Stimulated activated CD4-positive, alpha-beta T cell treated with anti-CD3 and anti-CD28 coated beads, TNF-alpha, amount 100 ng/mL, for 1 hour (primary cell): ENCODE measurements at regions not wholly inside any gene's neighbourhood (a gene's known extent, or its start where the extent isn't known, plus 50 kb on each side); places are given as distances from the start of the nearest gene placed in this dataset.

ENCODE experiments used
- DNase-seq, 3 donors: peaks; one replicate each; pipeline ENCODE4 v3.0.0-alpha.2; 2020; ENCODE audit warnings: low read depth in 3 of 3, low spot score in 1 of 3

- no peak for DNase-seq
Measured at GRCh38 chr3:117356091-117356705, 646.6 kb downstream of the TUSC7 start.

- DNase-seq = no peak
Measured at GRCh38 chr3:117358717-117359314, 649.2 kb downstream of the TUSC7 start.

GRCh38 chr3:117366574-117366973, 657.0 kb downstream of the TUSC7 start:
- DNase-seq = no peak

- DNase-seq = no peak
Measured at GRCh38 chr3:117367861-117368260, 658.3 kb downstream of the TUSC7 start.

DNA sequence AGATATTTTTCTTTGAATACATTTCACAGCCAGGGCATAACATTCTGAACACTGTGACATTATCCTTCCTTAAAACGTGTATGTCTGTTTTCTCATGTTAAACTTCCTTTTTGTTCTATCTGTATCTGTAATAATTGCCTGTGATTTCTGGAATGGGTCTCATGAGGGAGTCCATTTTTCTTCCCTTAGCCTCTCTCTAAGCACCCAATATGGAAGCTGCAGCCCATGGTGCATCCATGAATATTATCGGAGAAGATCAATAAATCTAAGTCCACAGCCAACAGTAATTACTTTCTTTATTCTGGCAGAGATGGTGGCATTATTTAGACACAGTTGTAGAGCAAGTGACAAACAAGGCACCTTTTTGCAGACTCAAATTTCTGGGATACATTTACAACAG, 671.1 kb downstream of the TUSC7 start:
- no peak for DNase-seq

- DNase-seq = no peak
Measured at GRCh38 chr3:117393119-117393518, 683.5 kb downstream of the TUSC7 start.

GRCh38 chr3:117398141-117398899, 688.7 kb downstream of the TUSC7 start:
- no peak for DNase-seq

- DNase-seq = no peak
Measured at GRCh38 chr3:117399311-117400078, 689.9 kb downstream of the TUSC7 start.

- no peak for DNase-seq
Measured at GRCh38 chr3:117400303-117400702, 690.7 kb downstream of the TUSC7 start.

GRCh38 chr3:117404141-117404540, 694.6 kb downstream of the TUSC7 start:
- DNase-seq = no peak

DNA sequence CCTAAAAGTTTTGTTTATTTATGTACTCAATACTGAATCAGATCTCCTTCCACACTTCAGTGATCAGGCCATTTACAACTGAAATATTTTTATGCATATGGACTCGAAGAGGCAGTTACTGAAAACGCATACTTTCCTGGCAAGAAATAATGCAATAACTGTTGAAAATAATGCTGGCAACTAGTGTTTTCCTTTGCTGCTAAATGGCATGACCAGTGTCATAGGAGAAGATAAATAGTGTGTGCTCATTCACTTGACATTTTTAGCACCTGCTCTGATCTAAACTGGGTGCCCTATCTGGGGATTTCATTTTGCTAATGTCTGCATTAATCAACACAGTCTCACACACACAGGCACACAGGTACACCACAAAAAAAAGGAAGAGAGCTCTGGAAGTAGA, 695.2 kb downstream of the TUSC7 start:
- DNase-seq = no peak

DNA sequence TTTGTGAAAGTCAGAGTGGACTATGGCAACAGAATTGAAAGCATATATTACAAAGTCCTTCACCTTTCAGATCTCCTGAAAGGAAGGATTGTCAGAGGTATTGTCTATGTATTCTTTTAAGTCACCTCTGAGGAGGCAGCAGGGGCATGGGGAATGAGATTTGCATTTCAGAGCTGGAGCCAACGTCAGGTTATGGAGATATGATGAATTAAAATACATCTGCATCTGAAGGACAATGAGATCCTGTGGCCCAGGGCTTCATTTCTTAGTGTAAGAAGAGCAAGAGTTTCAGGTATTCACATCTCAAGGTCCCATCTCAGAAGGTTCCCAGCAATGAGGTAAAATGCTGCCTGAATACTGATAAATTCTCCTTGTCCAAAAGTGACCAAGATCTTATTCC, 695.8 kb downstream of the TUSC7 start:
- no peak for DNase-seq

- no peak for DNase-seq
Measured at GRCh38 chr3:117407317-117407716, 697.7 kb downstream of the TUSC7 start.

- no peak for DNase-seq
Measured at GRCh38 chr3:117408811-117409210, 699.2 kb downstream of the TUSC7 start.

GRCh38 chr3:117409256-117409655, 699.7 kb downstream of the TUSC7 start:
- DNase-seq = no peak

DNA sequence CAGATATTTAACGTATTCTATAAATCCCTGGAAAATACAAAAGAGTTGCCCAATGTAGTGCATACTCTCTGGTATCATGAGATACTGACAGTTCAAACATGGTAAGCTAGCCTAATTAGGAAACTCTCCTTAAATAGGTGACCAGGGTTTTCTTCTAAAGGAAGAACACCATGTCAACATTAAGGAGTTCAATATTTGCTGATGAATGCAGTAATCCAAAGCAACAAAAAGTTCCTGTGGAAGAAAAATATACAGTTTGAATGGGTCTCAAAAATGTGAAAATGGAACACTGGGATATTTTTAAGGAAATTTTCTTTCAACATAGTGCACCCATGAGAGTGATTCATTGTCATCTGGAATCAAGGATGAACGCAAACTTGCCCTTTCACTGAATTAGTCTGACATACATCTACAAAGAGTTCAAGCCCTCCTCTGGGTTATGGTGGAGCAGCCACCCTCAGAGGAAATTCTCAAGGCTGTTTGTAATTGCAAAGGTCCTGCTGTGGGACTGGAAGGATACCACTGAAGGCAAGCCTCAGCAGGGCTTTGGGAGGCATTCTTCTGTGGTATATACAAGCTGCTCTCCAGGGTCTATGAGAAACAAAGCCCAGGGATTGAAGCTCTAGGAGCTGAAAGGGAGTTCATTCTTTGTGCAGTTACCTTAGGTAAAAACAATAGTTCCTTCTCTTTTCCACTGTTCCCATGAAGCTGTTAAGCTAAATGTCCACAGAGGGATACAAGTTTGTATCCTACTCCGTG, 700.3 kb downstream of the TUSC7 start:
- DNase-seq = no peak

GRCh38 chr3:117411971-117412370, 702.4 kb downstream of the TUSC7 start:
- DNase-seq = no peak

GRCh38 chr3:117417411-117417810, 707.8 kb downstream of the TUSC7 start:
- no peak for DNase-seq

- DNase-seq = no peak
Measured at GRCh38 chr3:117427081-117427480, 717.5 kb downstream of the TUSC7 start.

DNA sequence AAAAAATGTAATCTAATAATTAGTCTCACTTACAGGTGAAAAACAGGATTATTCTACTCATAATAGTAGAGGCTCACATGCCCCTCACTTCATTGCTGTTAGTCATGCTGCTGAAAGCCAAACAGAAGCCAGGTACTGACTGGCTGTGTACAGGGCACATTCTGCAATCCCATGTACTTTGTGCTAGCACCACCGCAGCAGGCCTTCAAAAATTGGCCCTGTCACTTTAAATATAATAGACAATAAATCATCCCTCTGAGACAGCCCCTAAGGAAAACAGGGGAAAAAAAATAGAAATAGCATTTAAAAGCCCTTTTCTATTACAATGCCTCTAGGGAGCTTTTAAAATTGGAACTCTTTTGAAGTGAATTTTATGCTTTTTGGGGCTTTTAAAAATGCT, 723.8 kb downstream of the TUSC7 start:
- no peak for DNase-seq
